HG03520 (cell line): ENCODE measurements at regions not wholly inside any gene's neighbourhood (a gene's known extent, or its start where the extent isn't known, plus 50 kb on each side); places are given as distances from the start of the nearest gene placed in this dataset.
"Not testable (repeated sequence)": the region's sequence is repeated elsewhere in the genome, so short reads cannot be mapped to it uniquely, and the experiment has no call there.

ENCODE experiments used
- ATAC-seq: cut with Tn5 transposase; IDR thresholded peaks from one replicate; pipeline ENCODE4 v1.9.1; 2021; ENCODE audit warnings: mild to moderate bottlenecking, moderate library complexity; ENCODE audit not compliant: unreplicated experiment

DNA sequence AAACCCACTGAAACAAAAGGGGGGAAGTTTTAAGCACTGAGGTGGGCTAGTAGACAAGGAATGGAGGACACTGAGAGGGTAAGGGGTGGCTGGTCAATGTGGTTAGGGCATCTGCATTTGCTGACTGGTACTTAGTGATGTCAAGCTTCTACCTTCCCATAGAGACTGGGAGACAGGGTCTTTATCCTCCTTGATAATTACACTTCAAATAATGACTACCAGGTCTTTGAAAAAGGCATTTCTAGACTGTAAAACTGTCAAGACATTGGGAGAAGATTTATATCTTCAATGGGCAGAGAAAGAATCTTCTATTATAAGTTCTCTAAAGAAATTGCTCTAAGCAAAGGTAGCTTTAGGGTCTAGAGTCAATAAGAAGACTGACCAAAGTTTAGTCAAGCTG is 1490.8 kb upstream of the PCDH20 start:
- no peak for ATAC-seq

DNA sequence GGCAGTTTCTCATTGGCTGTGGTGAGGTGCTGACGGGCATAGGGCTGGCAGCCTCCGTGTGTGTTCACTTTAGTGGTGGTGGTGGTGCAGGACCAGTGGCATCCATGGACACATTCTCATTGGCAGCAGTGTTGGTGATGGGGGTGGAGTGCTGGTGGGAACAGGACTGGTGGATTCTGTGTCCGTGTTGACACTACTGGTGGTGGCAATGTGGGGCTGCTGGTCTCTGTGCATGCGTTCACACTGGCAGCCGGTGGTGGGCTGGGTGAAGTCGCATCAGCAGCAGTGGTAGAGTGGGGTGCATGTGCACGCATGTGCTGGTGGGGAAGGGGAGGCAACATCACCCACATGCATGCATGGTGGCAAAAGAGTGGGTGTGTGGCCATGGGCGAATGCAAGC is 1471.4 kb upstream of the PCDH20 start:
- ATAC-seq, result no peak

DNA sequence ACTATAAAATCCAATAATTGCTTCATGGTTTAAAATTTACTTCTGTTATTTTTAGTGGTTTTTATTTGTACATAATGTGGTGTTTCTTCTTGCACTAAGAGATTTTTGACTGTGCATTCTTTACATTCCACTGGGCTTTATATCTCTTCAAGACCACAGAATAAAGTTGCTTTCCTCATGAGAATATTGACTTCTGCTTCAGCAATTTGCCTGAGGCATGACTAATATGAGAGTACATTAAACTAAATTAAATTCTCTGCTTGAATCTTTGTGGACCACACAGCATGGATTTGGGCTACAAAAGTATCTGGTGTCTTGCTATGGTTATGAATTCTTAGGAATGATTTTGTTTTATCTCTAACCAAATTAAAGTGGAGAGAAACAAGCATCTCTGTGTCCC is 1463.4 kb upstream of the PCDH20 start:
- no peak for ATAC-seq

DNA sequence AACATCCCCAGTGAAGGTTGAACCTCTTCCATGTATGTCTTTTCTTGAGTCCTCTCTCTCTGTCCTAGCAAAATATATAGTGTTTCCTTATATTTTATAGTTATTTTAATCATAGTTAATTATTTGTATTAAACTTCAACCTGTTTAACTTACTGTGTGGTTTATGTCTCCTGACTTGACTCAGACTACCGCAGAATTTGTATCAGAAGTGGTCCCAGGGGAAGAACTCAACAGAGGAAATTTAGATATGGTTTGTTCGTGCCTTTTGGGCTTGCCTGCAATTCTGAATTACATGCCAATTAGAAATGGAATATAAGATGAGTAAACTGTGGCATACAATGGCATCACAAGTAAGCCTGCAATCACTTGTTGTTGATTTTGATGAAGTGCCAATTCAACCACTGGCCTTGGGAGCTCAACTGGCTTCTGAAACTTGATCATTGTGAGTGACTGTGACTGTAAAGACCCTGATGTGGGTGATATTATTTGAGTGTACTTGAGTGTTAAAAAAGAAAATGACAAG is 1459.5 kb upstream of the PCDH20 start:
- ATAC-seq, result no peak

DNA sequence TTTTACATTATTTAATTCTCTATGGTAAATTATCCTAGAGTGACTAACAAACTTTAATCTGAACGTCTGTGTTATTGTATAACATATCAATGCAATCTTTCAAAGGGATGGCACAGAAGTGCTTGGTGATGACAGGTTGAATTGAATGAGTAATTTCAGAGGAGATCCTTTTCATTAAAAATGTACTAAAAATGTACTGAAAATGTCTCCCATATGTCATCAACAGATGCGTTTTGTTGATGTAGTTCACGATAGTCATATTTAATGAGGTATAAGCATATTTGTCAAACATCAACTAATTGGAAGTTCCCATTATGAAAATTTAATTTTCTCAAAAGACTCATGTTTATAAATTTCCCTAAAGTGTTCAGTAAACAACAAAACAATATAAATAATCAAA is 1434.7 kb upstream of the PCDH20 start:
- ATAC-seq, result no peak

DNA sequence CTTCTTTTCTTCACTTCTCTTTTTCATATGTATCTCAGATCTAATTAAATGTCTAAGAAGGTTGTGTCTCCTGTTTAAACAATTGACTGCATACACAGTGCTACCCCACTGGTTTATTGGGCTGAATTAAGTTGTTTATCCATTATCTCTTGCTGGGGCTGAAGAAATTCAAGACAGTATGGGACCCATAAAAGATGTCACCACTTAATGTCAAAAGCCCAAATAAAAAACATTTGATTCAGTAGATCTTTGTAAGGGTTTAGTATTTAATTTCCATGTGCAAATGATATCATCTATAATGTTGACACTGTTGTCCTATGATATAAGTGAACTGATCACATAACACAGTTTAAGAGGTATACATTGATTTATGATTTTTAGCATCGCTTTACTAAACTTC is 1431.9 kb upstream of the PCDH20 start:
- no peak for ATAC-seq

DNA sequence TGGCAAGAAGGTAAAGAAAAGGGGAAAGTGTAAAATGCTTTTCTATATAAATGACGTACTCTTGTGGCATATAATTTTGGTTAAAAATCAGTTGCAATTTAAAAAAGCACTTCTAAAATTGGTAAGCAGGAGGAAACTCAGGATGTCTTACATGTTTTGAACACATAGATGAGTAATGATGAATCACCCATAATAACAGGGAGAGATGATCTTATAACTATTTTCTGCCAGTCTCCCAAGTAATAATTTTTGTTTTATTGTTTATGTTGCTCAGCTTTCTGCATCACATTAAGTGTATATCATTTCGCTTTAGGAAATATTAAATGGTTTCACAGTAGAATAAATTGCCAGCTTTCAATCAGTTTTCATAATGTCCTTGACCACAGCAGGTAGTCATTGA is 1430.7 kb upstream of the PCDH20 start:
- no peak for ATAC-seq

DNA sequence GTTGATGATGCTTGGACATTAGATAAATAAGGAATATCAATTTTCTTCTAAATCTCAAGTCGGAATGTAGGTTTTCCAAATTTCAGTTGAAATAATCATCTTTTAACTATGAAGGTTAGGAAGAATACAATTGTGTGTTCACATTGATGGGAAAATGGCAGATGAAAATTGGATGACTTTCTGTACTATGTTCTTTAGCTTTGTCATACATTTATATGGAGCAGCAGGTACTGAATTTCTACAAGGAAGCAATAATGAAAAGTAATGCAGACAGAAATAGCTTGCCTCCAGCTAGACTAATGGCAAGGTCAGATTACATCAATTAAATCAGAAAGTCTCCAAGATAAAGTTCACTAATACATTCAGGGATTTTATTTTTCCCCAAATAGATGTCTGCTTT is 1423.7 kb upstream of the PCDH20 start:
- no peak for ATAC-seq

DNA sequence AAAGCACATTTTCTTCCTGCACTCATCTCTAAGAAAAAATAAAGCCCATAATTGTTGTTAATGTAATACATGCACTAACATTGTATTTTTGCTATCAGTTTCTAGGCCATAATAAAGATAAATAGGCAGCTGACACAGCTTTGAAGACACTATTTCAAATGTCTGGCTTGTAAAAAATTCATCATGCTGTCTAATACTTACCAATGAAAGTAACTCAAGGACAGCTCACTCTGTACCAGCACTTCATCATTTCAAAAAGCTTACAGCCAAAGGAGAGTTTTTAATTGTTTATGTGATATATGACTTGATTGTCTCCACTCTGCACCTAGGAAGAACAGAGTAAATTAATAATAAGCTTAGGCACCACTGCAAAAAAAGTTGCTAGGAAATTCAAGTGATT is 1423.3 kb upstream of the PCDH20 start:
- no peak for ATAC-seq

DNA sequence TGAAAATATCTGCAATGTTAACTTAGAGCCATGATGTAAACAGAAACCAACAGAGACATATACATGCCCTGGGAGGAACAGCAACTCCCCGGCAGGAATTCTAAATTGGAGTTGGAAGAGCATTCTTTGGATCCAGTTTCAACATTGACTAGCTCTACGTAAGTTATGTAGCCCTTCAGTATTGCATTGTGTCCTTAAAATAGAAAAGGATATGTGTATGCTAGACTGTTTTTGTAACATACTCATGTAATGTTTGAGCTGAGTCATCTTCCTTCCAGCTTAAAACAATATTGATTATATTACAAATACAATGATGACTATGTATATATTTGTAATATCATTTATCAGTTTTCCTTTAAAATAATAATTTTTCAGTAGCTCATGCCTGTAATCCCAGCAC is 1422.2 kb upstream of the PCDH20 start:
- ATAC-seq, result no peak

DNA sequence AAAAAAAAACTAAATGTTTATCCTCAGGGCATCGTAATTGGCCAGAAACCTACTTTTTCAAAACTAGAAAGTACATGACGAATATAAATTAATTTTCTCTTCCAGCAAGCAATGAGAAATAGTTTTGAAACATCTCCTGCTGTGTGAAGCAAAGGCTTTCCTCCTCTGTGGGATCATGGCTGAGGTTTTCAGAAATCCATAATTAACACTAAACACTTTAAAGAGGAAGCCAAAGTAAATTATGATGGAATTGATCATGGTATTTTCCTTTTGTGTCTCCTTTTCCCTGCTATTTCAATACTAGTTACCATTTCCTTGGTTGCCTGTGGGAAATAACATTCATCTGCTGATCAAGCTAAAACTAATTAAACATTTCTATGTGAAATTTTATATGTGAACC is 1413.8 kb upstream of the PCDH20 start:
- no peak for ATAC-seq

DNA sequence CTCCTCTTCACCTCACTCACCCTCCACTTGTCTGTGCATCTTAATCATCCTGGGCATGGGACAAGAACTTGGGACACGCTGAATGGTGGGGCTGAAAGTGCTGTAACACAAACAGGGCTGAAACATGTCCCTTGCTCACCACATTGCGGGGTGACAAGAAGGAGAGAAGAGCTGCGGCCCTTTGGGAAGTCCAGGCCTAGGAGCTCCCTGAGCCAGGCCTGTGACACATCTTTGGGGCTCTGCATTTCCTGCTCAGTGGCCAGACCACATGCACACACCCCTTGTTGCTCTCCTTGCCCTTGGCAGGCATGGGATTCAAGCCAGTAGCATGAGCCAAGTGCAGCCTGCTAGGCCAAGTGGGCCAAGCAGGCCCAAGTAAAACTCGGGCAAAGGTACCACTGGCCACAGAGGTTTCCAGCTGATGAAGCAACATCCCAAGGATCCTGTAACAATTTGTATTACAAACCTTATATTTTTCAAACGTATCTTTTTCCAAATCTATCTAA is 1384.3 kb upstream of the PCDH20 start:
- no peak for ATAC-seq

DNA sequence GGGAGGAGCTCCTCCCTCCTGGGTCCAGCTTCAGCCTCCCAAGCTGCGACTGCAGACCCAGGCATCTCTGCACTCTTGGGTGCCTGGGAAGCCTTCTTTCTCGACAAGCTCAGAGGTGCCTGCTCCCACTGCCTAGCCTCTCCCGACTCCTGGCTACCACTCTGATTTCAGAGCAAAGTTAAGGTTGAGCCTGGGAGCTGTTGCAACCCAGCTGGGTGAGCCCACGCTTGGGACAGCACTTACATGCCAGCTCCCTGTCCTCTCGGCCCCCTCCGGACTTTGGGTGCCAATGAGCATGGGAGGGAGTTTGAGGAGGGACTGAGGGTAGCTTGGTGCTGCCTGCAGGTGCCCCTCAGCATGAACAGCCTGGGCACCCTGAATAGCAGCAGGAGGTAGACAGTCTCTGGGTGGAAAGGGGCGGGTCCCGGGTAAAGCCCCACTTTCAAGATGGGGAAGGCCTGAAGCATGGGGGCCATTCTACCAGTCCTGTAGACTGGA is 1383.4 kb upstream of the PCDH20 start:
- no peak for ATAC-seq

DNA sequence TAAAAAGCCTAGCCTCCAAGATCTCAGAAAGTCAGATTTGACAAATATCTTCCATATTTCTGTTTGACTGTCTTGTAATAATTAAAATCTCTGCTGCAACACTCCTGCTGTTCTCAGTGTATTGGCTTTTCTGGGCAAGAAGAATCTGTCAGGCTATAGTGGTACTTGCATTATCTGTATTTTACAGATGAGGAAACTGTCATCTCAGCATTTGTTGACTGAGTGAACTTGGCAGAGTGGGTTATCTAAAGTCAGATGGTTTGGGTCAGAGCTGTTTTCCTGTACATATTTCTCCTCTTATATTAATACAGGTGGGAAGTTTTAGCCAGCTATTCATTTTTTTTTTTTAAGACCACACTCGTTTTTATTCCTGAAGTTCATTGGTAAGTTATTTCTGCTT is 1378.2 kb upstream of the PCDH20 start:
- ATAC-seq, result no peak

DNA sequence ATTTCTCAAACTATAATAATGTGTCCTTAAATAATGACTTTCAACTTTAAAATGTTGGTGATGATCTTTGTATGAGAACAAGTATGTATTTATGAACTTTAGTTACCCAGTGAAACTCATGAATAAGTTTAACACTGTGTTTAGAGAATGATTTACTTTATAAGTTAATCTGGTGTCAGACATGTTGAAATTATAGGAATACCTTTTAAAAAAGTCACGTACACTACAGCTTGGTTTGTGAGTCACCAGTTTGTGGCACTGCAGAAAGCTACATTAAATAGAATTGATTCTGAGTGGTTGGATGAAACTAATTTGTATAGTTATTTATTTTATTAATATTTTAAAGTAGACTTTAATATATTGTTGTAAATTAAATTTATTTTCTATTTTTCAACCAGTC is 1366.2 kb upstream of the PCDH20 start:
- ATAC-seq, result no peak

DNA sequence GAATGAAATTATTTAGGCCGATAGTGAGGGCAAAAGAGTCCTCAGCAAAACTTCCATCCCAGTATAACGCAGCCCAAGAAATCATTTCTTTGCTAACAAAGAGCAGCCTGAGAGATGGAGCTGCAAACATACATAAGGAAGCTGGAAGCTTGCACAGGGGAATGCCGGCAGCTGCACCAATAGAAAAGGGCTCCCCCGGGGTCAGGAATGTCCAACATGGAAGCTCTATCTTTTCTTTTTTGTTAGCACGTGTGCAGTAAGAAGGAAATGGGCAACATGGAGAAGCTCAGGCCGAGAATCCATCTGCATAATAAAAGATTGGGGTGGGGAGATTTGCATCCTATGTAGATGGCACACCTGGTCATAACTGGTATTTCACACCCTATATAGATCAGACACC is 1363.5 kb upstream of the PCDH20 start:
- no peak for ATAC-seq

DNA sequence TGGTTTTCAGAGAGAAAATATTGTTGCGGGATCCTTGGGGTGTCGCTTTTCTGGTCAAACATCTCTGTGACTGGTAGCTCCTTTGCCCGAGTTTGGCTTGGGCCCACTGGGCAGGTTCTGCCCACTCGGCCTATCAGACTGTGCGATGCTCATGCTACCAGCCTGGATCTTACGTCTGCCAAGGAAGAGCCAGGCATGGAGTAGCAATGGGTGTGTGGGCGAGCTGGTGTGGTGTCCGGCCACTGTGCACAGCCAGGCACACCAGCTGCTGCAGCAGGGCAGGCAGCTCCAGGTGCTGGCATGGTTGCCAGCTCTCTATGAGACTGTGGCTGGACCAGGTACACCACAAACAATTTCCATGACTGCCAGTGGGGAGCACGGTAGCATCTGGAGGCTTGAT is 1351.8 kb upstream of the PCDH20 start:
- ATAC-seq, result no peak

DNA sequence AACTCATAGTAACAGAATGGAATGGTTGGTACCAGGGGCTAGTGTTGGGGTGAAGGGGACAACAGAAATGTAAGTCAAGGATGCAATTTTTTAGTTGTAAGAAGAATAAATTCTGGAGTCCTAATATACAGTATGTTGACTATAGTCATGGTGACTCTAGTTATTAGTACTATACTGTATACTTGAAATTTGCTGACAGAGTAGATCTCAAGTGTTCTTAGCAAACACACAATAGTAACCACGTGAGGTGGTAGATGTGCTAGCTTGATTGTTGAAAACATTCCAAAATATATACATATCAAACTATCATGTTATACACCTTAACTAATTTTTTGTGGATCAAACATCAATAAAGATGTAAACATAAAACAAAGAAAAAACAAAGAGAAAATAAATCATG is 1345.1 kb upstream of the PCDH20 start:
- no peak for ATAC-seq

DNA sequence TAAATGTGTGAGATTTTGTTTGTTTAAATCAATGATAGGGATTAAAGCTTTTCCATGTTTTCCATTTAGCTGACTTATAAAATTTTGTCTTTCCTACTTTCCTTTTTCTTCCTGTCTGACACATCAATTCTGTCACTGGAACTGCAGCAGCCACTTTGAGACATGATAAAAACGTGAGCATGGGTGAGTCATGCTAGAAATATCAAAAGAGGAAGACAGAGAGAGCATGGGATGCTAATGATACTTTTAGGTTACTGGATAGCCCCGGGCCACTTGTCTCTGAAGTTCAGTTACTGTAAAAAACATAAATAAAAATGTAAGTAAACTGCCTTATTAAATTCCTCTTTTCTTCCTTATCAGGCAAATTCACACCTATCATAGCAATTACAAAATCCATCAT is 1332.0 kb upstream of the PCDH20 start:
- no peak for ATAC-seq

DNA sequence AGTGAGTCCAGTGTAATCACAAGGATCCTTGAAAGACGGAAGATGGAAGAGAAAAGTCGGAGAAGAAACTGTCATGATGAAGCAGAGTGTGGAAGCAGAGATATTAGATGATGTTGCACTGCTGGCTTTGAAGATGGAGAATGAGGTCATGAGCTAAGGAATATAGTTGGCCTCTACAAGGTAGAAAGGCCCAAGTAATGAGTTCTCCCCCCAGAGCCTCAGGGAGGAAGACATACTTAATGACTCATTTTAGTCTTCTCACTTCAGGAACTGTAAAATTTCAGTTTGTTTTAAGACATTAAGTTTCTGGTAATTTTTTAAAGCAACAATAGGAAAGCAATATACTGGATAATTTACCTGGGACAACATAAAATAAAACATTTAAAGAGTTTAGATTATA is 1331.5 kb upstream of the PCDH20 start:
- ATAC-seq, result no peak

DNA sequence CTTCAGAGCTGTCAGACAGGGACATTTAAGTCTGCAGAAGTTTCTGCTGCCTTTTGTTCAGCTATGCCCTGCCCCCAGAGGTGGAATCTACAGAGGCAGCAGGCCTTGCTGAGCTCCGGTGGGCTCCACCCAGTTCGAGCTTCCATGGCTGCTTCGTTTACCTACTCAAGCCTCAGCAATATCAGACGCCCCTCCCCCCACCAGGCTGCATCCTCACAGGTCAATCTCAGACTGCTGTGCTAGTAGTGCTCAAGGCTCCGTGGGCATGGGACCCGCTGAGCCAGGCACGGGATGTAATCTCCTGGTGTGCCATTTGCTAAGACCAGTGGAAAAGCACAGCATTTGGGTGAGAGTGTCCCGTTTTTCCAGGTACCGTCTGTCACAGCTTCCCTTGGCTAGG is 1314.1 kb upstream of the PCDH20 start:
- not testable (repeated sequence) for ATAC-seq

DNA sequence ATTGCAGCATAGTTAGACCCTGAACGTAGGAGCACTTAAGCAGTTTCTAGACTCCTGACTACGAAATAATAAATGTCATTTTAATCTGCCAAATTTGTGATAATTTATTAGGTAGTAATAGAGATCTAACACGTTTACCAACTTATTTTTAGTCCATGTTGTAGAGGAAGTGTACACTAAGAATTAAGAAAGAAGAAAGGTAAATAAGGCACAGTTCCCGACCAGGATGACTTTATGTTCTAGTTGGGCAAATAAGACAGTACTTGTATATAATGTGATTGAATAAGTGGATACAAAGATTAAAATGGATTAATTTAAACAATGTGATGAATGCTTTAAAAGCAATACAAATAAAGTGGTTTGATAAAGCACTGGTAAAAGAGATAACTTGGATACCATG is 1306.2 kb upstream of the PCDH20 start:
- ATAC-seq, result no peak

DNA sequence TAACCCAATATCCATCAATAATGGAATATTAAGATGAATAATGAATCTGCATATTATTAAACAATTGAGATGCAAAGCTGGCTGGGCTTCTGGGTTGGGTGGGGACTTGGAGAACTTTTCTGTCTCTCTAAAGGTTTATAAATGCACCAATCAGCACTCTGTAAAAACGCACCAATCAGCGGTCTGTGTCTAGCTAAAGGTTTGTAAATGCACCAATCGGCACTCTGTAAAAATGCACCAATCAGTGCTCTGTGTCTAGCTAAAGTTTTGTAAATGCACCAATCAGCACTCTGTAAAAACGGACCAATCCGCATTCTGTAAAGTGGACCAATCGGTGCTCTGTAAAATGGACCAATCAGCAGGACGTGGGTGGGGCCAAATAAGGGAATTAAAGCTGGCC is 1296.3 kb upstream of the PCDH20 start:
- not testable (repeated sequence) for ATAC-seq
